Central memory CD8-positive, alpha-beta T cell (primary cell): ENCODE measurements at regions not wholly inside any gene's neighbourhood (a gene's known extent, or its start where the extent isn't known, plus 50 kb on each side); places are given as distances from the start of the nearest gene placed in this dataset.
A peak's percentile ranks its signal among the peaks of the same experiment; 100 is the strongest.

Experiments
- ATAC-seq: fragments of 150-1000 bp; cut with Tn5 transposase; replicated peaks from 2 replicates; pipeline ENCODE4 v1.10.0; 2022; ENCODE audit warnings: mild to moderate bottlenecking, moderate FRiP score, moderate number of reproducible peaks; ENCODE audit not compliant: poor library complexity, severe bottlenecking; ENCODE audit errors: extremely low read depth
- DNase-seq, 2 donors: peaks; one replicate each; pipeline ENCODE4 v3.0.0; 2021; ENCODE audit warnings: low spot score in 2 of 2
- H3K27ac Mint-ChIP-seq: one replicate; pipeline ENCODE4 v1.8.0; 2022; ENCODE audit warnings: low read depth, mild to moderate bottlenecking, moderate library complexity, mixed read lengths
- H3K27me3 Mint-ChIP-seq: one replicate; pipeline ENCODE4 v1.8.0; 2022; ENCODE audit warnings: mixed read lengths
- H3K36me3 Mint-ChIP-seq: one replicate; pipeline ENCODE4 v1.8.0; 2022; ENCODE audit warnings: mild to moderate bottlenecking, moderate library complexity, mixed read lengths; ENCODE audit not compliant: insufficient read depth
- H3K4me1 Mint-ChIP-seq: one replicate; pipeline ENCODE4 v1.8.0; 2022; ENCODE audit warnings: mixed read lengths
- H3K4me3 Mint-ChIP-seq: one replicate; pipeline ENCODE4 v1.8.0; 2022; ENCODE audit warnings: mild to moderate bottlenecking, moderate library complexity, mixed read lengths
- H3K9me3 Mint-ChIP-seq: one replicate; pipeline ENCODE4 v1.8.0; 2022; ENCODE audit warnings: mixed read lengths

GRCh38 chr2:147365622-147366021 is 479.2 kb upstream of the ACVR2A start:
- Mint-ChIP-seq H3K27me3 (no peaks in the 10 kb centered on the region), H3K9me3 (peaks cover 5% of the 10 kb centered on the region), H3K4me1 (no peaks in the 10 kb centered on the region), H3K36me3 (no peaks in the 10 kb centered on the region), H3K27ac (no peak overlapping the region), H3K4me3 (no peak overlapping the region)
- DNase-seq (no peak), ATAC-seq (no peak)

DNA sequence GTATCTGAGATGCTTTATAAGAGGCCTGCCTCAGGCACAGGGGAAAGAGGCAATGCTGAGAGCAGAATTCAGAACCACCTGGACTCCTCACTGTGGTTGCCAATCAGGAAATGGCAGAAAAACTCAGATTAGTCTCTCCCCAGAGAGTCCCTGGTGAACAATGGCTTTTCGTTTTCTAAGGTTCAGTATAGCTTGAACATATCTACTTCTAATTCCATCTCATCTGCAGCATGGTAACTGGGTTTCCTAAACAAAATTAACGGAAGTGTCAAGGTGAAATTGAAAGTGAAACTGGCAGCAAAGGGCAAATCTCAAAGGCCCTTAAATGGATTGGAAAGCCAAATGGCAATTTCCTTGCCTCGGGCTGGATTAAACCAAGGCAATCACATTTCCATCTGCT is 480.2 kb upstream of the ACVR2A start:
- no peak for DNase-seq
- Mint-ChIP-seq H3K27ac (no peak overlapping the region), H3K4me3 (peak overlapping the region; percentile 4), H3K4me1 (no peaks in the 10 kb centered on the region), H3K9me3 (peaks cover 5% of the 10 kb centered on the region), H3K36me3 (no peaks in the 10 kb centered on the region), H3K27me3 (no peaks in the 10 kb centered on the region)
- ATAC-seq = no peak

DNA sequence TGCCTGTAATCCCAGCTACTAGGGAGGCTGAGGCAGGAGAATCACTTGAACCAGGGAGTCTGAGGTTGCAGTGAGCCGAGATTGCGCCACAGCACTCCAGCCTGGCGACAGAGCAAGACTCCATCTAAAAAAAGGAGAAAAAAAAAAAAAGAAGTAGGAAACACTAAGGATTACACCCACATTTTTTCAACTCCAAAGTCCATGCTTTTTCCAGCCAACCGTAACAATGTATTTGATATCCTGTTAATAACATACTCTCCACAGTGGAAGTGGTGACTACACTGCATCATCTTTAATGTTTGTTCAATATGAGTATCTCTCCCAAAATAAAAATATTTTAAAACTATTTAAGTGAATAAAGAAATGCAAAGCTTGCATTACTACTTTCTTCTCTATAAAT is 481.6 kb upstream of the ACVR2A start:
- H3K36me3 Mint-ChIP-seq = no peaks in the 10 kb centered on the region
- no peak overlapping the region for H3K27ac Mint-ChIP-seq
- H3K27me3 Mint-ChIP-seq = no peaks in the 10 kb centered on the region
- no peaks in the 10 kb centered on the region for H3K4me1 Mint-ChIP-seq
- DNase-seq (no peak), ATAC-seq (no peak)
- no peak overlapping the region for H3K4me3 Mint-ChIP-seq
- no peaks in the 10 kb centered on the region for H3K9me3 Mint-ChIP-seq

DNA sequence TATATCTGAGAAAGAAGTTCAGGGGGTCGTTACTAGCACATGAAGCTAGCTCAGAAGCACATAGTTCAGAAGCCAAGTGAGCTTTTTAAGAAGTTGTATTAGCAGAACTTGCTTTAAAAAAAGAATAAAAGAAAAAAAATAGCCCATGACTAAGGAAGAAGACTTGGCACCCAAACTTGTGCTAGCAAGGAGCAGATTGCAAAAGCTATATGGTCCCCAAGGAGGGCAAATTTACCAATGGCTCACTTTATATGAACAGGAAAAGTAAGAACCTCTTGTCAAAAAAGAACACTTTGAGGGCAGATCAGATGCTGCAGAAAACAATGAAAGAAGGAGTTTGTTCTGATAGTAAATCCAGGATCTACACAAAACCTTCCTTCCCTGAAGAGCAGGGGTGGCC is 486.5 kb upstream of the ACVR2A start:
- Mint-ChIP-seq H3K4me3 (no peak overlapping the region), H3K27me3 (no peaks in the 10 kb centered on the region), H3K4me1 (no peaks in the 10 kb centered on the region), H3K36me3 (no peaks in the 10 kb centered on the region), H3K9me3 (no peaks in the 10 kb centered on the region), H3K27ac (no peak overlapping the region)
- no peak for ATAC-seq
- DNase-seq = no peak

- DNase-seq (no peak), ATAC-seq (no peak)
- no peaks in the 10 kb centered on the region for H3K9me3 Mint-ChIP-seq
- H3K4me3 Mint-ChIP-seq = no peak overlapping the region
- no peak overlapping the region for H3K27ac Mint-ChIP-seq
- no peaks in the 10 kb centered on the region for H3K4me1 Mint-ChIP-seq
- H3K27me3 Mint-ChIP-seq = no peaks in the 10 kb centered on the region
- peaks cover 1% of the 10 kb centered on the region for H3K36me3 Mint-ChIP-seq
Measured at GRCh38 chr2:147356157-147356556, 488.7 kb upstream of the ACVR2A start.

- H3K27me3 Mint-ChIP-seq = no peaks in the 10 kb centered on the region
- no peaks in the 10 kb centered on the region for H3K4me1 Mint-ChIP-seq
- H3K27ac Mint-ChIP-seq = no peak overlapping the region
- no peak overlapping the region for H3K4me3 Mint-ChIP-seq
- ATAC-seq (no peak), DNase-seq (no peak)
- H3K36me3 Mint-ChIP-seq = peaks cover 1% of the 10 kb centered on the region
- H3K9me3 Mint-ChIP-seq = no peaks in the 10 kb centered on the region
Measured at GRCh38 chr2:147355706-147356105, 489.1 kb upstream of the ACVR2A start.

DNA sequence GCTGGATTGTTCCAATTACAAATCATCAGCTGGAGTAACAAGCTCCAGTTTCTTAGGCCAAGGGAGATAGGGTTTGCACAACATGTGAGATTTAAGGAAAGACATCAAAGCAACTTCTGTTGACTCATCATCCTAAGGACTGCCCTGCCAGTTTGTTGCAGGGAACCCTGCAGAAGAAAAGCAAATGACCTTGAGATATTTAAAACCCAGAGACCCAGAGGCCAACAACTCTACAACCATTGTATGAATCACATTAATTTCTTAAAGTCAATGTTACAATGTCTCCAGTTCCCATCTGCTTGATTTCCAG is 491.8 kb upstream of the ACVR2A start:
- DNase-seq (no peak), ATAC-seq (no peak)
- Mint-ChIP-seq H3K27ac (no peak overlapping the region), H3K27me3 (no peaks in the 10 kb centered on the region), H3K4me1 (no peaks in the 10 kb centered on the region), H3K4me3 (no peak overlapping the region), H3K36me3 (peaks cover 1% of the 10 kb centered on the region), H3K9me3 (no peaks in the 10 kb centered on the region)

- H3K4me1 Mint-ChIP-seq = no peaks in the 10 kb centered on the region
- ATAC-seq (no peak), DNase-seq (no peak)
- H3K9me3 Mint-ChIP-seq = no peaks in the 10 kb centered on the region
- H3K36me3 Mint-ChIP-seq = peaks cover 1% of the 10 kb centered on the region
- no peak overlapping the region for H3K4me3 Mint-ChIP-seq
- no peaks in the 10 kb centered on the region for H3K27me3 Mint-ChIP-seq
- no peak overlapping the region for H3K27ac Mint-ChIP-seq
Measured at GRCh38 chr2:147352264-147353071, 492.4 kb upstream of the ACVR2A start.

- no peaks in the 10 kb centered on the region for H3K27me3 Mint-ChIP-seq
Measured at GRCh38 chr2:147351784-147352183, 493.0 kb upstream of the ACVR2A start.

GRCh38 chr2:147348931-147349555 is 495.8 kb upstream of the ACVR2A start:
- H3K36me3 Mint-ChIP-seq = peaks cover 1% of the 10 kb centered on the region
- peaks cover 8% of the 10 kb centered on the region for H3K9me3 Mint-ChIP-seq
- no peak overlapping the region for H3K27ac Mint-ChIP-seq
- H3K27me3 Mint-ChIP-seq = no peaks in the 10 kb centered on the region
- H3K4me3 Mint-ChIP-seq = no peak overlapping the region
- ATAC-seq (no peak), DNase-seq (no peak)
- no peaks in the 10 kb centered on the region for H3K4me1 Mint-ChIP-seq

More at GRCh38 chr2:147351784-147352183, 493.0 kb upstream of the ACVR2A start:
- H3K4me3 Mint-ChIP-seq = no peak overlapping the region
- no peak overlapping the region for H3K27ac Mint-ChIP-seq
- DNase-seq (no peak), ATAC-seq (no peak)
- H3K4me1 Mint-ChIP-seq = no peaks in the 10 kb centered on the region
- no peaks in the 10 kb centered on the region for H3K9me3 Mint-ChIP-seq
- H3K36me3 Mint-ChIP-seq = peaks cover 1% of the 10 kb centered on the region

DNA sequence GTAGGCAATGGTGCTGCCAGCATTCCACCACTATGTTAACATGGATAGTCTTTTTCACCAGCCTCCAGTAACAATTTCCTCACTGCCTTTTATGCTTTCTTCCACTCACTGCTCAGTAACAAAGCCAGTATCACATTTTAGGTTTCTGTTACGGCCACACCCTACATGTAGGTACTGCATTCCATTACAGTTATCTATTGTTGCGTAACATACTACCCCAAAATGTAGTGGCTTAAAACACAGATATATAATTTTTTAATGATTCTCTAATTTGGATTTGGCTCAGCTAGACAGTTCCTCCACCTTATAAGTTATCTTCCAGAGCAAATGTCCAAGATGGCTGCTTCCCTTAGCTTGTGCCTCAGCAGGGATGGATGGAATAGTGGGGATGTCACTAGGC is 498.7 kb upstream of the ACVR2A start:
- ATAC-seq (no peak), DNase-seq (no peak)
- no peaks in the 10 kb centered on the region for H3K4me1 Mint-ChIP-seq
- H3K36me3 Mint-ChIP-seq = no peaks in the 10 kb centered on the region
- no peak overlapping the region for H3K27ac Mint-ChIP-seq
- no peaks in the 10 kb centered on the region for H3K27me3 Mint-ChIP-seq
- no peak overlapping the region for H3K4me3 Mint-ChIP-seq
- peaks cover 12% of the 10 kb centered on the region for H3K9me3 Mint-ChIP-seq

GRCh38 chr2:147345246-147345645 is 499.6 kb upstream of the ACVR2A start:
- H3K27ac Mint-ChIP-seq = no peak overlapping the region

DNA sequence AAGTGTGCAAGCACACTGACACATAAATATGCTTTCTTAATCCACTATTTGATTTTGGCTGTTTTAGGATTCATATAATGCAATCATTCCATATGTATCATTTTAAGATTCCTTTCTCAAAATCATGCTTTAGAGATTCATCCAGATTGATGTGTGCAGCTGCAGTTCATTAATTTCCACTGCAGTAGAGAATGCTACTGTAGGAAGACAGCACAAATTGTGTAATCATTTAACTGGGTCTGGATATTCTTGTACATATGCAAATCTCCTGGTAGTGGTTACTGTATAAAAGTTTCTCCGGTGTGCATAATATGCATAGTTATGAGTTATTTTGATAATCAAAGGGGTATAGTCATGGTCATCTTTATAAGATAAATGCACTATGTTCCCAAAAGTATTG is 502.5 kb upstream of the ACVR2A start:
- H3K27me3 Mint-ChIP-seq = no peaks in the 10 kb centered on the region
- H3K9me3 Mint-ChIP-seq = peaks cover 12% of the 10 kb centered on the region
- DNase-seq = no peak
- no peaks in the 10 kb centered on the region for H3K4me1 Mint-ChIP-seq
- no peaks in the 10 kb centered on the region for H3K36me3 Mint-ChIP-seq
- no peak overlapping the region for H3K4me3 Mint-ChIP-seq
- H3K27ac Mint-ChIP-seq = no peak overlapping the region
- ATAC-seq = no peak

More at GRCh38 chr2:147345246-147345645, 499.6 kb upstream of the ACVR2A start:
- Mint-ChIP-seq H3K9me3 (peaks cover 12% of the 10 kb centered on the region), H3K4me1 (no peaks in the 10 kb centered on the region), H3K27me3 (no peaks in the 10 kb centered on the region), H3K4me3 (no peak overlapping the region), H3K36me3 (no peaks in the 10 kb centered on the region)
- ATAC-seq (no peak), DNase-seq (no peak)
